Left lung (tissue), 4 donors: ENCODE measurements at regions not wholly inside any gene's neighbourhood (a gene's known extent, or its start where the extent isn't known, plus 50 kb on each side); places are given as distances from the start of the nearest gene placed in this dataset.

ENCODE experiments used
- ATAC-seq: fragments of 200-7000 bp; cut with Tn5 transposase; one replicate; pipeline ENCODE4 v1.9.1; 2020; ENCODE audit warnings: moderate library complexity
- DNase-seq, 4 donors: peaks; one replicate each; pipeline ENCODE4 v3.0.0-alpha.2; 2013 to 2020
- H3K27ac ChIP-seq, 2 donors: fragments of 200-600 bp; sonication (generic) in 1 of 2; one replicate each; pipeline versions ENCODE4 v1.5.0 to v1.8.0; 2020 to 2021
- H3K27me3 ChIP-seq, 2 donors: fragments of 200-600 bp; sonication (generic) in 1 of 2; one replicate each; pipeline versions ENCODE4 v1.5.0 to v1.8.0; 2020 to 2021
- H3K36me3 ChIP-seq, 2 donors: fragments of 200-600 bp; sonication (generic) in 1 of 2; one replicate each; pipeline versions ENCODE4 v1.5.0 to v1.8.0; 2020 to 2021
- H3K4me1 ChIP-seq, 2 donors: fragments of 200-600 bp; one replicate each; pipeline ENCODE4 v1.8.0; 2021
- H3K4me3 ChIP-seq, 2 donors: fragments of 200-600 bp; sonication (generic) in 1 of 2; one replicate each; pipeline versions ENCODE4 v1.5.0 to v1.8.0; 2020 to 2021; ENCODE audit warnings: mild to moderate bottlenecking in 1 of 2
- H3K9me3 ChIP-seq, 2 donors: fragments of 200-600 bp; sonication (generic) in 1 of 2; one replicate each; pipeline versions ENCODE4 v1.5.0 to v1.8.0; 2020 to 2021
- CTCF ChIP-seq, 2 donors: fragments of 200-600 bp; sonication (generic) in 1 of 2; IDR thresholded peaks; one replicate each; pipeline versions ENCODE4 v1.5.0 to v1.8.0; 2021; ENCODE audit warnings: antibody characterized with exemption in 2 of 2
- intact Hi-C, 2 donors: fragments of 100-400 bp; cut with DNase I; formaldehyde crosslinking; loops; one replicate each; pipeline versions ENCODE4 v1.11.2 to v1.14.2; 2022
- donor health status: DM: no; HTN: yes; CAD: no.
- donor health status: DM: no; HTN: no; CAD: no.

GRCh38 chr13:42477596-42478190 lies 96.3 kb upstream of the TNFSF11 start:
- no peaks in the 10 kb centered on the region for H3K27me3 ChIP-seq
- peak in 2 of 4 donors; percentile 26 to 57 for DNase-seq
- no peaks in the 10 kb centered on the region for H3K36me3 ChIP-seq
- intact Hi-C loops: no loop called here
- ATAC-seq: no peak
- H3K9me3 ChIP-seq: peaks cover 0 to 5% of the 10 kb centered on the region in 2 donors
- no peak overlapping the region for H3K4me3 ChIP-seq
- H3K4me1 ChIP-seq: no peaks in the 10 kb centered on the region
- no peak for TF ChIP-seq CTCF (IDR thresholded peaks at IDR 0.05)
- H3K27ac ChIP-seq: no peak overlapping the region

- H3K4me1 ChIP-seq: no peaks in the 10 kb centered on the region
- peaks cover 0 to 5% of the 10 kb centered on the region in 2 donors for H3K9me3 ChIP-seq
- H3K27ac ChIP-seq: no peak overlapping the region
- intact Hi-C loops: no loop called here
- no peak for TF ChIP-seq CTCF (IDR thresholded peaks at IDR 0.05)
- no peak overlapping the region for H3K4me3 ChIP-seq
- ATAC-seq (no peak), DNase-seq (peak in 1 of 4 donors; percentile 8)
- H3K27me3 ChIP-seq: no peaks in the 10 kb centered on the region
- H3K36me3 ChIP-seq: no peaks in the 10 kb centered on the region
These were observed 95.3 kb upstream of the TNFSF11 start for GRCh38 chr13:42478531-42479156.

GRCh38 chr13:42484386-42484785 lies 89.6 kb upstream of the TNFSF11 start:
- Histone ChIP-seq H3K4me1 (no peaks in the 10 kb centered on the region), H3K27me3 (no peaks in the 10 kb centered on the region), H3K36me3 (no peaks in the 10 kb centered on the region), H3K9me3 (no peaks in the 10 kb centered on the region), H3K27ac (no peak overlapping the region), H3K4me3 (no peak overlapping the region)
- no peak for TF ChIP-seq CTCF (IDR thresholded peaks at IDR 0.05)
- DNase-seq (no peak), ATAC-seq (no peak)
- intact Hi-C loops: no loop called here

DNA sequence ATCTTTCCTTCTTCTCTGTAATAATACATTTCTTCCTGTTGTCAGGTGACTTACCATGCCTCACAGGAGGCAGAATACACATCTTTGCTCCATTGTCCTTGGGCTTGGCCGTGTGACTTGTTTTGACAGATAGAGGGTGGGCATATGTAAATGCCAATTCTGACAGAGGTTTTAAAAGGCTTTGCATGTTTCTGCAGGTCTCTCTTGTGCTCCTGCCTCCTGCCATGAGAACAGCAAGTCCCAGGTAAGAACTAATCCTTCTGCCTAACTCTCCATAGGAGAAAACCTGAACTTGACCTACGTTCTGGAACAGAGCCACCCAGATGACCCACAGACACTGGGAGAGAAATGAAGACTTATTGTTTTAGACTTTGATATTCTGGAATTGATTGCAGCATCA lies 88.7 kb upstream of the TNFSF11 start:
- no peaks in the 10 kb centered on the region for H3K36me3 ChIP-seq

More for the DNA sequence above, 88.7 kb upstream of the TNFSF11 start:
- H3K4me3 ChIP-seq: no peak overlapping the region
- TF ChIP-seq CTCF (IDR thresholded peaks at IDR 0.05): no peak
- no peaks in the 10 kb centered on the region for H3K4me1 ChIP-seq
- no peaks in the 10 kb centered on the region for H3K9me3 ChIP-seq
- intact Hi-C loops: no loop called here
- H3K27me3 ChIP-seq: no peaks in the 10 kb centered on the region
- no peak overlapping the region for H3K27ac ChIP-seq
- no peak for ATAC-seq
- no peak for DNase-seq
